ENCODE measurements at regions not wholly inside any gene's neighbourhood (a gene's known extent, or its start where the extent isn't known, plus 50 kb on each side); places are given as distances from the start of the nearest gene placed in this dataset.

DNA sequence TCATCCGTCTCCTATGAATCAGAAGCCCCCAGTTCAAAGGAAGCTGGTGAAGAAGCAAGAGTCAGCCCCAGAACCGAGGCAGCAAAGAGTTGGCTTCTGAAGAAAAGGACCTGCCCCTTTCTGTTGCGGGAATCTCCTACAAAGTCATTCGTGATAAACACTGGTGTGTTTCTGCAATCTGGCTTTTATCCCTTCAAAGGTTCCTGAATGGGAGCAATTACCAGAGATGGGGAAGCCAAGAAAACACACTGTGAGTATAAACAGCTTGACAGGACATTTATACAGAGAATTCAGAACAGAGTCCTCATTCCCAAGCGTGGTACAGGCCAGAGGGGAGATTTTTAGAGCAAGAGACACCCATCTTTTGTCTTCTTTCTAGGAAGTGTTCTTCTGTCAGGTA lies 226.8 kb upstream of the LNX1 start:
- no peak for TF ChIP-seq ZNF114 (CRISPR knock-in tag; IDR thresholded peaks at IDR 0.05)
- TF ChIP-seq NANOG (IDR thresholded peaks at IDR 0.05; ENCODE audit: borderline replicate concordance), result no peak
- TF ChIP-seq, protein P1, sequence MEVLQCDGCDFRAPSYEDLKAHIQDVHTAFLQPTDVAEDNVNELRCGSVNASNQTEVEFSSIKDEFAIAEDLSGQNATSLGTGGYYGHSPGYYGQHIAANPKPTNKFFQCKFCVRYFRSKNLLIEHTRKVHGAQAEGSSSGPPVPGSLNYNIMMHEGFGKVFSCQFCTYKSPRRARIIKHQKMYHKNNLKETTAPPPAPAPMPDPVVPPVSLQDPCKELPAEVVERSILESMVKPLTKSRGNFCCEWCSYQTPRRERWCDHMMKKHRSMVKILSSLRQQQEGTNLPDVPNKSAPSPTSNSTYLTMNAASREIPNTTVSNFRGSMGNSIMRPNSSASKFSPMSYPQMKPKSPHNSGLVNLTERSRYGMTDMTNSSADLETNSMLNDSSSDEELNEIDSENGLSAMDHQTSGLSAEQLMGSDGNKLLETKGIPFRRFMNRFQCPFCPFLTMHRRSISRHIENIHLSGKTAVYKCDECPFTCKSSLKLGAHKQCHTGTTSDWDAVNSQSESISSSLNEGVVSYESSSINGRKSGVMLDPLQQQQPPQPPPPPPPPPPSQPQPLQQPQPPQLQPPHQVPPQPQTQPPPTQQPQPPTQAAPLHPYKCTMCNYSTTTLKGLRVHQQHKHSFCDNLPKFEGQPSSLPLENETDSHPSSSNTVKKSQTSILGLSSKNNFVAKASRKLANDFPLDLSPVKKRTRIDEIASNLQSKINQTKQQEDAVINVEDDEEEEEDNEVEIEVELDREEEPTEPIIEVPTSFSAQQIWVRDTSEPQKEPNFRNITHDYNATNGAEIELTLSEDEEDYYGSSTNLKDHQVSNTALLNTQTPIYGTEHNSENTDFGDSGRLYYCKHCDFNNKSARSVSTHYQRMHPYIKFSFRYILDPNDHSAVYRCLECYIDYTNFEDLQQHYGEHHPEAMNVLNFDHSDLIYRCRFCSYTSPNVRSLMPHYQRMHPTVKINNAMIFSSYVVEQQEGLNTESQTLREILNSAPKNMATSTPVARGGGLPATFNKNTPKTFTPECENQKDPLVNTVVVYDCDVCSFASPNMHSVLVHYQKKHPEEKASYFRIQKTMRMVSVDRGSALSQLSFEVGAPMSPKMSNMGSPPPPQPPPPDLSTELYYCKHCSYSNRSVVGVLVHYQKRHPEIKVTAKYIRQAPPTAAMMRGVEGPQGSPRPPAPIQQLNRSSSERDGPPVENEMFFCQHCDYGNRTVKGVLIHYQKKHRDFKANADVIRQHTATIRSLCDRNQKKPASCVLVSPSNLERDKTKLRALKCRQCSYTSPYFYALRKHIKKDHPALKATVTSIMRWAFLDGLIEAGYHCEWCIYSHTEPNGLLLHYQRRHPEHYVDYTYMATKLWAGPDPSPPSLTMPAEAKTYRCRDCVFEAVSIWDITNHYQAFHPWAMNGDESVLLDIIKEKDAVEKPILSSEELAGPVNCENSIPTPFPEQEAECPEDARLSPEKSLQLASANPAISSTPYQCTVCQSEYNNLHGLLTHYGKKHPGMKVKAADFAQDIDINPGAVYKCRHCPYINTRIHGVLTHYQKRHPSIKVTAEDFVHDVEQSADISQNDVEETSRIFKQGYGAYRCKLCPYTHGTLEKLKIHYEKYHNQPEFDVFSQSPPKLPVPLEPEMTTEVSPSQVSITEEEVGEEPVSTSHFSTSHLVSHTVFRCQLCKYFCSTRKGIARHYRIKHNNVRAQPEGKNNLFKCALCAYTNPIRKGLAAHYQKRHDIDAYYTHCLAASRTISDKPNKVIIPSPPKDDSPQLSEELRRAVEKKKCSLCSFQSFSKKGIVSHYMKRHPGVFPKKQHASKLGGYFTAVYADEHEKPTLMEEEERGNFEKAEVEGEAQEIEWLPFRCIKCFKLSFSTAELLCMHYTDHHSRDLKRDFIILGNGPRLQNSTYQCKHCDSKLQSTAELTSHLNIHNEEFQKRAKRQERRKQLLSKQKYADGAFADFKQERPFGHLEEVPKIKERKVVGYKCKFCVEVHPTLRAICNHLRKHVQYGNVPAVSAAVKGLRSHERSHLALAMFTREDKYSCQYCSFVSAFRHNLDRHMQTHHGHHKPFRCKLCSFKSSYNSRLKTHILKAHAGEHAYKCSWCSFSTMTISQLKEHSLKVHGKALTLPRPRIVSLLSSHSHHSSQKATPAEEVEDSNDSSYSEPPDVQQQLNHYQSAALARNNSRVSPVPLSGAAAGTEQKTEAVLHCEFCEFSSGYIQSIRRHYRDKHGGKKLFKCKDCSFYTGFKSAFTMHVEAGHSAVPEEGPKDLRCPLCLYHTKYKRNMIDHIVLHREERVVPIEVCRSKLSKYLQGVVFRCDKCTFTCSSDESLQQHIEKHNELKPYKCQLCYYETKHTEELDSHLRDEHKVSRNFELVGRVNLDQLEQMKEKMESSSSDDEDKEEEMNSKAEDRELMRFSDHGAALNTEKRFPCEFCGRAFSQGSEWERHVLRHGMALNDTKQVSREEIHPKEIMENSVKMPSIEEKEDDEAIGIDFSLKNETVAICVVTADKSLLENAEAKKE (CRISPR knock-in tag; IDR thresholded peaks at IDR 0.05), result no peak
- TF ChIP-seq EZH2 (IDR thresholded peaks at IDR 0.05; ENCODE audit: low read depth, unreplicated experiment), result no peak
- no peak for TF ChIP-seq POLR2AphosphoS5 (IDR thresholded peaks at IDR 0.05; ENCODE audit: low read depth)
- TF ChIP-seq, protein P2, sequence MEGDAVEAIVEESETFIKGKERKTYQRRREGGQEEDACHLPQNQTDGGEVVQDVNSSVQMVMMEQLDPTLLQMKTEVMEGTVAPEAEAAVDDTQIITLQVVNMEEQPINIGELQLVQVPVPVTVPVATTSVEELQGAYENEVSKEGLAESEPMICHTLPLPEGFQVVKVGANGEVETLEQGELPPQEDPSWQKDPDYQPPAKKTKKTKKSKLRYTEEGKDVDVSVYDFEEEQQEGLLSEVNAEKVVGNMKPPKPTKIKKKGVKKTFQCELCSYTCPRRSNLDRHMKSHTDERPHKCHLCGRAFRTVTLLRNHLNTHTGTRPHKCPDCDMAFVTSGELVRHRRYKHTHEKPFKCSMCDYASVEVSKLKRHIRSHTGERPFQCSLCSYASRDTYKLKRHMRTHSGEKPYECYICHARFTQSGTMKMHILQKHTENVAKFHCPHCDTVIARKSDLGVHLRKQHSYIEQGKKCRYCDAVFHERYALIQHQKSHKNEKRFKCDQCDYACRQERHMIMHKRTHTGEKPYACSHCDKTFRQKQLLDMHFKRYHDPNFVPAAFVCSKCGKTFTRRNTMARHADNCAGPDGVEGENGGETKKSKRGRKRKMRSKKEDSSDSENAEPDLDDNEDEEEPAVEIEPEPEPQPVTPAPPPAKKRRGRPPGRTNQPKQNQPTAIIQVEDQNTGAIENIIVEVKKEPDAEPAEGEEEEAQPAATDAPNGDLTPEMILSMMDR (conservative IDR thresholded peaks at IDR 0.05; ENCODE audit: low read depth in 2 of 2), result no peak
- TF ChIP-seq, protein P3, sequence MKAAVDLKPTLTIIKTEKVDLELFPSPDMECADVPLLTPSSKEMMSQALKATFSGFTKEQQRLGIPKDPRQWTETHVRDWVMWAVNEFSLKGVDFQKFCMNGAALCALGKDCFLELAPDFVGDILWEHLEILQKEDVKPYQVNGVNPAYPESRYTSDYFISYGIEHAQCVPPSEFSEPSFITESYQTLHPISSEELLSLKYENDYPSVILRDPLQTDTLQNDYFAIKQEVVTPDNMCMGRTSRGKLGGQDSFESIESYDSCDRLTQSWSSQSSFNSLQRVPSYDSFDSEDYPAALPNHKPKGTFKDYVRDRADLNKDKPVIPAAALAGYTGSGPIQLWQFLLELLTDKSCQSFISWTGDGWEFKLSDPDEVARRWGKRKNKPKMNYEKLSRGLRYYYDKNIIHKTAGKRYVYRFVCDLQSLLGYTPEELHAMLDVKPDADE (IDR thresholded peaks at IDR 0.05), result no peak
- no peak for TF ChIP-seq ZNF331 (CRISPR knock-in tag; IDR thresholded peaks at IDR 0.05; ENCODE audit: low read depth)
- TF ChIP-seq CREB1 (CRISPR knock-in tag; IDR thresholded peaks at IDR 0.05; ENCODE audit: low read depth), result no peak
- no peak for TF ChIP-seq JUNB (IDR thresholded peaks at IDR 0.05; ENCODE audit: unreplicated experiment)
- TF ChIP-seq EZH2phosphoT487 (IDR thresholded peaks at IDR 0.05; ENCODE audit: unreplicated experiment), result no peak
- no peak for TF ChIP-seq STAT1 (IDR thresholded peaks at IDR 0.05; ENCODE audit: unreplicated experiment)
- TF ChIP-seq, protein P4, sequence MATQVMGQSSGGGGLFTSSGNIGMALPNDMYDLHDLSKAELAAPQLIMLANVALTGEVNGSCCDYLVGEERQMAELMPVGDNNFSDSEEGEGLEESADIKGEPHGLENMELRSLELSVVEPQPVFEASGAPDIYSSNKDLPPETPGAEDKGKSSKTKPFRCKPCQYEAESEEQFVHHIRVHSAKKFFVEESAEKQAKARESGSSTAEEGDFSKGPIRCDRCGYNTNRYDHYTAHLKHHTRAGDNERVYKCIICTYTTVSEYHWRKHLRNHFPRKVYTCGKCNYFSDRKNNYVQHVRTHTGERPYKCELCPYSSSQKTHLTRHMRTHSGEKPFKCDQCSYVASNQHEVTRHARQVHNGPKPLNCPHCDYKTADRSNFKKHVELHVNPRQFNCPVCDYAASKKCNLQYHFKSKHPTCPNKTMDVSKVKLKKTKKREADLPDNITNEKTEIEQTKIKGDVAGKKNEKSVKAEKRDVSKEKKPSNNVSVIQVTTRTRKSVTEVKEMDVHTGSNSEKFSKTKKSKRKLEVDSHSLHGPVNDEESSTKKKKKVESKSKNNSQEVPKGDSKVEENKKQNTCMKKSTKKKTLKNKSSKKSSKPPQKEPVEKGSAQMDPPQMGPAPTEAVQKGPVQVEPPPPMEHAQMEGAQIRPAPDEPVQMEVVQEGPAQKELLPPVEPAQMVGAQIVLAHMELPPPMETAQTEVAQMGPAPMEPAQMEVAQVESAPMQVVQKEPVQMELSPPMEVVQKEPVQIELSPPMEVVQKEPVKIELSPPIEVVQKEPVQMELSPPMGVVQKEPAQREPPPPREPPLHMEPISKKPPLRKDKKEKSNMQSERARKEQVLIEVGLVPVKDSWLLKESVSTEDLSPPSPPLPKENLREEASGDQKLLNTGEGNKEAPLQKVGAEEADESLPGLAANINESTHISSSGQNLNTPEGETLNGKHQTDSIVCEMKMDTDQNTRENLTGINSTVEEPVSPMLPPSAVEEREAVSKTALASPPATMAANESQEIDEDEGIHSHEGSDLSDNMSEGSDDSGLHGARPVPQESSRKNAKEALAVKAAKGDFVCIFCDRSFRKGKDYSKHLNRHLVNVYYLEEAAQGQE (IDR thresholded peaks at IDR 0.05; ENCODE audit: unreplicated experiment), result no peak
- Mint-ChIP-seq H3K4me3 (no peak overlapping the region), H3K27me3 (ENCODE audit: insufficient read depth, low read depth, poor library complexity) (no peaks in the 10 kb centered on the region), H3K27ac (no peak overlapping the region), H3K4me1 (no peaks in the 10 kb centered on the region; the same call in 2 of the 3 replicates), H3K9me3 (no peaks in the 10 kb centered on the region), H3K36me3 (ENCODE audit: low read depth) (no peaks in the 10 kb centered on the region)
- Histone ChIP-seq H3K27ac (ENCODE audit: low read depth) (no peak overlapping the region), H4K20me1 (replicated peaks; ENCODE audit: insufficient read depth) (no peaks in the 10 kb centered on the region), H3K27me3 (ENCODE audit: insufficient read depth) (no peaks in the 10 kb centered on the region), H2AFZ (no peak overlapping the region), H3K4me2 (no peak overlapping the region), H3F3A (replicated peaks; ENCODE audit: low read depth) (no peaks in the 10 kb centered on the region), H3K36me3 (ENCODE audit: insufficient read depth) (no peaks in the 10 kb centered on the region), H3K79me2 (replicated peaks; ENCODE audit: insufficient read depth) (no peaks in the 10 kb centered on the region), H3K4me1 (ENCODE audit: insufficient read depth) (no peaks in the 10 kb centered on the region), H3K4me3 (no peak overlapping the region), H3K9me2 (ENCODE audit: insufficient read depth) (no peaks in the 10 kb centered on the region; the same call in 1 of the 2 replicates)
- DNase-seq (ENCODE audit: low spot score) (no peak), ATAC-seq (no peak)

Measured in GM23338 (cell line).